Suprapubic skin (tissue), 4 donors: ENCODE measurements at regions not wholly inside any gene's neighbourhood (a gene's known extent, or its start where the extent isn't known, plus 50 kb on each side); places are given as distances from the start of the nearest gene placed in this dataset.

Experiments used
- DNase-seq, 2 donors: peaks; one replicate each; pipeline ENCODE4 v3.0.0-alpha.2; 2019; ENCODE audit warnings: low spot score in 2 of 2
- H3K27ac ChIP-seq: fragments of 200-600 bp; sonication (generic); one replicate; pipeline ENCODE4 v1.5.1; 2019
- H3K27me3 ChIP-seq: fragments of 200-600 bp; sonication (generic); one replicate; pipeline ENCODE4 v1.5.1; 2019
- H3K36me3 ChIP-seq: fragments of 200-600 bp; sonication (generic); one replicate; pipeline ENCODE4 v1.5.1; 2019
- H3K4me1 ChIP-seq: fragments of 200-600 bp; sonication (generic); one replicate; pipeline ENCODE4 v1.5.1; 2019
- H3K4me3 ChIP-seq: fragments of 200-600 bp; sonication (generic); one replicate; pipeline ENCODE4 v1.5.1; 2019; ENCODE audit warnings: mild to moderate bottlenecking
- H3K9me3 ChIP-seq: fragments of 200-600 bp; sonication (generic); one replicate; pipeline ENCODE4 v1.5.1; 2019
- CTCF ChIP-seq, 2 donors: fragments of 200-600 bp in 1 of 2; fragments of 450-650 bp in 1 of 2; sonication (generic) in 1 of 2; IDR thresholded peaks; one replicate each; pipeline ENCODE4 v1.5.1; 2016 to 2019; ENCODE audit warnings: antibody characterized with exemption in 2 of 2, mild to moderate bottlenecking in 1 of 2, moderate library complexity in 1 of 2
- EP300 ChIP-seq: sonication (generic); formaldehyde crosslinking; IDR thresholded peaks from one replicate; pipeline ENCODE4 v1.6.1; 2017; ENCODE audit warnings: antibody characterized with exemption
- POLR2A ChIP-seq, 2 donors: fragments of 450-650 bp; IDR thresholded peaks; one replicate each; pipeline ENCODE4 v1.6.1; 2017; ENCODE audit warnings: antibody characterized with exemption in 2 of 2, mild to moderate bottlenecking in 2 of 2, moderate library complexity in 2 of 2
- POLR2AphosphoS5 ChIP-seq, 3 donors: sonication (generic); formaldehyde crosslinking; IDR thresholded peaks; one replicate each; pipeline ENCODE4 v1.6.1; 2017; ENCODE audit warnings: antibody characterized with exemption in 3 of 3
- WGBS: methylation state at CpG from one replicate; pipeline ENCODE4 v1.1.5; 2018; 5-methylcytosine and 5-hydroxymethylcytosine counted together

DNA sequence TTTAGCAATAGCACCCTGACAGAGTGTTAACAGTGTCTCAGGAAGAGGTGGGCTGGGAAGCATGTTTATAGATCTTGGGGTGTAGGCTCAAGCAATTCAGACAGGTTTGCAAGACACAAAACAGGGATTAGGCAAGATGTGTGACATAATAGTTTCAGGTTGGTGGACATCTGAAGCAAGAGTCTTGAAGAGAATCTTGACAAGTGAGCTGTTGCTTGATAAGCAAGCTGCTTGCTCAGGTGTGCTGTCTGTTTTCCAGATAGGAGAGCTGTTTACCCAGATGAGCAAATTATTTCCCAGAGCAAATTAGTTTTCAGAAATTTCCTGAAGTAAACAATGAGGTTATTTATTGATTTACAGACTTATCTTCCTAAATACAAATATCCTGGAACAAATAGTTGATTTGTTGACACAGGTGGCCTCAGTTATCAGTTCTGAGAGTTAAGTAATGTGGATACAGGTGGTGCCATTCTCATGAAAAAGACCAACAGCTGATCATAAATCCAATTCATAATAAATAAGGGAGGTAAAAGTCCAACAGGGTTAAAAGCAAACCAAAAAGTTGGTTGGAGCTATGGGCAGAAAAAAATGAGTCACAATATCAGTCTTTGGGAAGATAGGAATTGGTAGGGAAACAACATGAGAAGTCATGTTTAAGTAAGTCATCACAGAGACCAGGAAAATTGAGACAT is 437.3 kb downstream of the TBL1XR1 start:
- Histone ChIP-seq H3K9me3 (no peaks in the 10 kb centered on the region), H3K27me3 (no peaks in the 10 kb centered on the region), H3K27ac (no peak overlapping the region), H3K4me3 (no peak overlapping the region), H3K36me3 (no peaks in the 10 kb centered on the region), H3K4me1 (no peaks in the 10 kb centered on the region)
- TF ChIP-seq POLR2A (IDR thresholded peaks at IDR 0.05) (no peak), CTCF (IDR thresholded peaks at IDR 0.05) (no peak), EP300 (no peak), POLR2AphosphoS5 (IDR thresholded peaks at IDR 0.05) (no peak)
- no peak for DNase-seq

DNA sequence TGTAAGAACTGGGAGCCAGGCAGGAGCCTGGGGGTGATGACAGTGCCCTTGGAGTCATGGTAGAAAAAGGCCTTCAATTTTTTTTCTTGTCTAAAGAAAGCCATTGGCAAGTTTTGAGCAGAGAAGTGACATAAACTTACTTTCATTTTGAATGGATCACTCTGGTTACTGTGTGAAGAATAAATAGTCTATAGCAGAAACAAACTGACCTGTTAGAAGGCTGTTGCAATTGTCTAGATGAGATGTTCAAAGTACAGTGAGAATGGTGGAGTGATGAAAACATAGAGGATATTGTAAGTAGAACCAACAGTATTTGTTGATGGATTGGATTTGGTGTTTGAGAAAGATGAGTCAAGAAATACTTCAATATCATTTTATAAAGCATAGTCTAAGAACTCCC is 439.9 kb downstream of the TBL1XR1 start:
- no peaks in the 10 kb centered on the region for H3K9me3 ChIP-seq
- H3K4me3 ChIP-seq = no peak overlapping the region
- no peaks in the 10 kb centered on the region for H3K4me1 ChIP-seq
- H3K36me3 ChIP-seq = no peaks in the 10 kb centered on the region
- DNase-seq = no peak
- H3K27ac ChIP-seq = no peak overlapping the region
- H3K27me3 ChIP-seq = no peaks in the 10 kb centered on the region
- TF ChIP-seq CTCF (IDR thresholded peaks at IDR 0.05) (no peak), POLR2AphosphoS5 (IDR thresholded peaks at IDR 0.05) (no peak), POLR2A (IDR thresholded peaks at IDR 0.05) (no peak), EP300 (no peak)

GRCh38 chr3:176755977-176756376 is 441.3 kb downstream of the TBL1XR1 start:
- DNase-seq = no peak
- Histone ChIP-seq H3K9me3 (no peaks in the 10 kb centered on the region), H3K4me1 (no peaks in the 10 kb centered on the region), H3K36me3 (no peaks in the 10 kb centered on the region), H3K27ac (no peak overlapping the region), H3K27me3 (no peaks in the 10 kb centered on the region), H3K4me3 (no peak overlapping the region)
- 91% methylated on average over 6 of the region's 6 CpGs for WGBS
- TF ChIP-seq CTCF (IDR thresholded peaks at IDR 0.05) (no peak), POLR2A (IDR thresholded peaks at IDR 0.05) (no peak), EP300 (no peak), POLR2AphosphoS5 (IDR thresholded peaks at IDR 0.05) (no peak)

- TF ChIP-seq POLR2AphosphoS5 (IDR thresholded peaks at IDR 0.05) = no peak
- TF ChIP-seq EP300 = no peak
- no peak for TF ChIP-seq POLR2A (IDR thresholded peaks at IDR 0.05)
- TF ChIP-seq CTCF (IDR thresholded peaks at IDR 0.05) = no peak
- Histone ChIP-seq H3K27ac (no peak overlapping the region), H3K4me3 (no peak overlapping the region), H3K4me1 (no peaks in the 10 kb centered on the region), H3K36me3 (no peaks in the 10 kb centered on the region), H3K27me3 (no peaks in the 10 kb centered on the region), H3K9me3 (no peaks in the 10 kb centered on the region)
- DNase-seq = no peak
- 92% methylated on average over 1 of the region's 1 CpG for WGBS
These were observed 441.7 kb downstream of the TBL1XR1 start for GRCh38 chr3:176755552-176755951.

DNA sequence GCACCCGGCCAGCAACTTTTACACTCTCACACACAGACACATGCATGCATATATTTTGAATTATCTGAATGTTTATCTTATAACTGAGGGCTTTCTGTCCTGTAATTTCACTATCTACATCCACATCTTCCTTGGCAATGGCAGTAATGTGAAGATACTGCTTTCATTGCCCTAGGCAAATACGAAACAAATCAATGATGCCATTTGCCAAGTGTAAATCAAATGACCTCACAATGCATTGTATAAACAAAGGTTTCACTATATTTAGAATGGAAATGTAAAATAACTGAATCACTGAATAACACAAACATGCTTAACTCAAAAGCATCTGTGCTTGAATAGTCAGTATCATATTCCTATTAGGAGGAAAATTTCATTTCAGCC is 455.6 kb downstream of the TBL1XR1 start:
- H3K36me3 ChIP-seq = no peaks in the 10 kb centered on the region
- no peak for DNase-seq
- H3K27me3 ChIP-seq = no peaks in the 10 kb centered on the region
- 32% methylated on average over 2 of the region's 2 CpGs for WGBS
- H3K4me3 ChIP-seq = no peak overlapping the region
- H3K27ac ChIP-seq = no peak overlapping the region
- H3K9me3 ChIP-seq = no peaks in the 10 kb centered on the region
- TF ChIP-seq POLR2AphosphoS5 (IDR thresholded peaks at IDR 0.05) (no peak), POLR2A (IDR thresholded peaks at IDR 0.05) (no peak), CTCF (IDR thresholded peaks at IDR 0.05) (no peak), EP300 (no peak)
- no peaks in the 10 kb centered on the region for H3K4me1 ChIP-seq
